ENCODE measurements at regions not wholly inside any gene's neighbourhood (a gene's known extent, or its start where the extent isn't known, plus 50 kb on each side); places are given as distances from the start of the nearest gene placed in this dataset.
"Not testable (repeated sequence)": the region's sequence is repeated elsewhere in the genome, so short reads cannot be mapped to it uniquely, and the experiment has no call there.

DNA sequence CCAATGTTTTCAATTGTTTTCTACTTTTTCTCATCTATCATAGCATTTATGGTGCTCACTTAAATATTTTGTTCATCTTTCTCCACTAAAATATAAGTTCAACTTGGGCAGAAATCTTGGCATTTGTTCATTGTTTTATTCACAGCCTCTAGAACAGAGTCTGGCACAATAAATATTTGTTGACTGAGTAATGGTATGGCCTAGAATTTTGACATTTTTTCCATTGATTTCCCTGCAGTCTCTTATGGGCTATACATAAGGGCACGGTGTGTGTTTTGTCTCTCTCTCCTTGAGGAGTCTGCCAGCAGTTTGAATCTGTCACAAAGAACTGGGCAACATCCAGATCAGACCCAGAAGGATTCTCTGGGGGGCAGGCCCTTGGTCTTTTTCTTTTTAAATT is 379.7 kb downstream of the TMEM38B start:
- H3K4me3 ChIP-seq (ENCODE audit: low read depth, low read length): no peak overlapping the region
- no peak for DNase-seq (ENCODE audit: low read depth)

DNA sequence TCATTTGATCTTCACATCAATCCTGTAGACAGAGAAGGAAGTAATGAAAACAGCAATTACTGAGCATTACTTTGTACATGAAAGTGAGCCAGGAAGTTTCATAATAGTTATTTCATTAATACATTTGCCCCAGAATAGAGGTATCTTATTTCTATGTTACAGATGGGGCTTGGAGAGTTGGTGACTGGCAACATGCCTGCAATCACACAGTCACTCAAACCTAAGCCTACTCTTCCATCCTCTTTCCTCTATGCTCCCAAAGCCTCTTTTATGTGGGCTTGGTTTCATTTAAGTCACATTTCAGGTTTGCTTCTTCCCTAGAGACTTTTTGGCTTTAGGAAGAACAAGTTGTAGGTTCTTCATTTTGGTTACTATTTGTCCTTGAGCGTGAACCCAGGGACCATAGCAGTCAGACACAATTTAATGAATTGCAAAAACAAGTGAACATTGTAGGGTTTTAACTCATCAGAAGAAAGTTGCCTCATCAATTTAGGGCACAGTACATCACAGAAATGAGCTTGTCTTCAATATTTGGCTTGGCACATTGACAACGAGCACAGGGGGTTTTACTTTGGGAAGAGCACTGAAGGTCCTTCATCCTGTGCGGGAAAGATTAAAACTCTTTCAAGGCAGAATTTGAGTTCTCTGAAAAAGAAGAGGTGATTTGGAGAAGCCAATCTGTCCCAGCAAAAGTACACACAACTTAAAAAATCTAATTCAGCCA is 381.1 kb downstream of the TMEM38B start:
- H3K4me3 ChIP-seq (ENCODE audit: low read depth, low read length): no peak overlapping the region
- DNase-seq (ENCODE audit: low read depth): peak; percentile 57

DNA sequence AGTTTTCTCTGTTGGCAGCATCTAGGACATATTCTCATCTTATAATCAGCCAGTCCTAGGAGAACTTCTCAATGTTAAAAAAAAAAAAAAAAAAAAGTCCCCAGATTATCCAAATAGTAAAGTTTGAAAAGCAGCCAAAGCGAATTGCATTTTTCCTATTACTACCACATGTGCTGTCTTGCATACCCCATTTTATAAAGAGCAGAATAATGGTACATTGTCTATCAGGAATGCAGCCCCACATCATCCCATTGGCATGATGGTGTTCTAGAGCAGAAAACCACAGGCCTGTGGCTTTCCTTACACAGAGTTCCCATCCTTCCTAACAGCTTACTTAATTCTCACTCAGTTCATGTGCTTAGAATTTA is 381.6 kb downstream of the TMEM38B start:
- no peak overlapping the region for H3K4me3 ChIP-seq (ENCODE audit: low read depth, low read length)
- DNase-seq (ENCODE audit: low read depth): peak; percentile 92

DNA sequence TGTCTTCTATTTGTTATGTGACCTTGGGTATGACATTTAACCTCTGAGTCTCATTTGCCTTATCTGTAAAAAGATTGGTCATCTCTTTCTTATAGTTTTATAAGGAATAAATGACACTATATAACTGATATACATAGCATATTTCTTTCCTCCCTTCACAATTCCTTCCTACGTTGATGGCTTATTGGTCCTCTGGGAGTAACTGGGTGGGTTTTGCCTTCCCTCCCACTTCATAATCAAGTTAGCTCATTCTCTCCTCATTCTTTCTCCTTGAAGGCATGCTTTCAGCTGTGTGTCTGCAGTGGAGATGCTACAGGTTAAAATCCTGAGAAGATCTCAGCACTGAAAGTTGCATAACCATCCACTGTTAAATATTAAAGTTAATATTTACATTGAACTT is 382.4 kb downstream of the TMEM38B start:
- no peak overlapping the region for H3K4me3 ChIP-seq (ENCODE audit: low read depth, low read length)
- DNase-seq (ENCODE audit: low read depth): no peak

DNA sequence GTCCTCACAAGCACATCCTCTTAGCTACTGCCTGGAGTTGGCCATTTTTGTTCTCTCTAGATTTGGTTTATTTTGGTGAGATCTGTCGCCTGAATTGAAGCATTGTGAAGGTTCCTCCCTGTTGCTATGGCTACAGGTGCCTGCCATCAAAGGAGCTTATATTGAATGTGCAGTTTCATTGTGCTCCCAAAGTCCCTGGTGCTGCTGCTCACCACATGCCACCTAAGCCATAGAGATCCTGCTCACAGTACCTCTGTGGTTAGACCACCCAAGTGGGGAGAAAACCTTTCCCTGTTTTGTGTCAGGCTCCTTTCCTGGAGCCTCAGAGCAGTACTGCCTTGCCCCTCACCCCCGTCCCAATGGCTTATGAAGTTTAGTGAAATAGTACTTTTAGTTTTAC is 383.4 kb downstream of the TMEM38B start:
- no peak overlapping the region for H3K4me3 ChIP-seq (ENCODE audit: low read depth, low read length)
- DNase-seq (ENCODE audit: low read depth): no peak

DNA sequence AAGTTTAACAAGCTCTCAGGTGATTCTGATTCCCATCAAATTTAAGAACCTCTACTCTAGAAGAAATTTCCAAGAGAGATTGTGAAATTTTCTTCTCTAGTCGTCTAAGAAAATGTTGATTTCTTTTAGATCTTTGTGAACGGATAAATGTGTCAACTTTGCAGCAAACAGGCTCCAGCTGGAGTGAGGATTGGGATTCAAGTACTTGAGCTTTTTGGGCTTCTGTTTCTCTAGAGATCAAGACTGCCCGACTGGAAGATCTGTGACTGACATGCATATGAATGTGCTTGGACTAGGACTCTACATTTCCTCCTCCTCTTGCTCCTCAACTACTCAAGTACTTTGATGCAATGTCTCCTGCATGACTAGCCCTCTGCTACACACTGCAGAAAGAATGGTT is 388.3 kb downstream of the TMEM38B start:
- DNase-seq (ENCODE audit: low read depth): no peak
- H3K4me3 ChIP-seq (ENCODE audit: low read depth, low read length): no peak overlapping the region

DNA sequence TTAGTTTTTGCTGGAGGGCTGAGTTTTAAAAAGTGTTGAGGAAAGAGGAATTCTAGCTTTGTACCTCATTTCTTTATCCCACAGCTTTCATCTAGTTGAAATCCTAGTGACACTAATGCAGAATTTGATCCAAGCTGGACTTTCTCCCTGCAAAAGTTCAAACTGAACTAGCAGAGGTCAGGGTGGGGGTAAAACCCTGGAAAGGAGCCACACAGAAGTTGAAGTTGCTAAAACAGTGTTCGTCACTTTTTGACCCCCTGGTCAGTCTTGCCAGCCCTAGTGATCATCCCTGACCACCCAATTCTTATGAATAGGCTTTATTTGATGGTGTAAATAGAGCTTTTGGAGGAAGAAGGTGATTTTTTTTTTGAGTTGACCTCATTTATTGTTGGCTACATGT is 390.4 kb downstream of the TMEM38B start:
- no peak for DNase-seq (ENCODE audit: low read depth)
- no peak overlapping the region for H3K4me3 ChIP-seq (ENCODE audit: low read depth, low read length)

DNA sequence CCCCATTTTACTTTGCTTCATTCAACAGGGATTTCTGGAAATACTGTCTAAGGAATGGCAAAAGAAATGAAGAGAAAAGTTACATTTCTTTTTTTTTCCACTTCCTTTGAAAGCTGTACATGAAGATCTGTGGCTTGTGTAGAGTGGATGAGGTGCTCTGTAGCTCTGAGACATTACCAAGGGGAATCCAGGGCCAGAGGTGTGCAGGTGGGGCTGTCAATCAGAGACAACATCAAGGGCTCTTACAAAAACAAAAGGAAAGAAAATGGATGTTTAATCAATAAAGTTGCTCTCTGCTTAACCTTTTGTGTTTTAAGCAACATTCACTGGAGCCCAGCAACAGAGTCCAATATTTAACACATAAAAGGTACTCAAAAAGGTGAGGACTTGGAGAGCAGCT is 391.1 kb downstream of the TMEM38B start:
- no peak overlapping the region for H3K4me3 ChIP-seq (ENCODE audit: low read depth, low read length)
- DNase-seq (ENCODE audit: low read depth): no peak

DNA sequence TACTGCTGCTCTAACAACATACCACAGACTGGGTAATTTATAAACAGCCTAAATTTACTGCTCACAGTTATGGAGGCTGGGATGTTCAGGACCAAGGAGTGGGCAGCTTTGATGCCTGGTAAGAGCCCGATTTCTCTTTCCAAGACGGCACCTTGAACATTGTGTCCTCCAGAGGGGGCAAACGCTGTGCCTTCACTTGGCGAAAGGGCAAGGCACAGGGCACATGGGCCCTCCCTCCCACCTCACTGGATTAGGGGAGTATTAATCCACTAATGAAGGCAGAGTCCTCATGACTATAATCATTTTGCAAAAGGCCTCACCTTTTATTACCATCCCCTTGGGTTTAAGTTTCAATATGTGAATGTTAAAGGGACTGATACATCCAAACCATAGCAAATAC is 397.7 kb downstream of the TMEM38B start:
- DNase-seq (ENCODE audit: low read depth): no peak
- H3K4me3 ChIP-seq (ENCODE audit: low read depth, low read length): no peak overlapping the region

DNA sequence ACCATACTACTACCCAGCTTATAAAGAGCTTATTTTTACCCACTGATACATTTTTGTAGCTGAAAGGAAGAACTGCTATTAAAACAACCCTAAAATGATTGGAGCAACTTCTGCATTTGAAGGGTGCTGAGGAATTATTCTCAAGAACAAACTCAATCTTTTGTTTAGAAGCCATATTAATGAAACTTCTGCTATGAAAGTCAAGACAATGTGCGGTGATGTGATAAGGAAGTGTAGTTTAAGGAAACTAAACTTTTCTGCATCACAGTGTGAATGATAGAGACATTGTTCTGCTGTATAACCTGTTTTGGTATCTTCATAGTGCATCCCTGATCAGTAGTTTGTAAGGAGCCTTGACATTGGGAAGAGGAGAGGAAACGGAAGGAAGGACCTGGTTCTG is 408.5 kb downstream of the TMEM38B start:
- H3K4me3 ChIP-seq (ENCODE audit: low read depth, low read length): no peak overlapping the region
- no peak for DNase-seq (ENCODE audit: low read depth)

DNA sequence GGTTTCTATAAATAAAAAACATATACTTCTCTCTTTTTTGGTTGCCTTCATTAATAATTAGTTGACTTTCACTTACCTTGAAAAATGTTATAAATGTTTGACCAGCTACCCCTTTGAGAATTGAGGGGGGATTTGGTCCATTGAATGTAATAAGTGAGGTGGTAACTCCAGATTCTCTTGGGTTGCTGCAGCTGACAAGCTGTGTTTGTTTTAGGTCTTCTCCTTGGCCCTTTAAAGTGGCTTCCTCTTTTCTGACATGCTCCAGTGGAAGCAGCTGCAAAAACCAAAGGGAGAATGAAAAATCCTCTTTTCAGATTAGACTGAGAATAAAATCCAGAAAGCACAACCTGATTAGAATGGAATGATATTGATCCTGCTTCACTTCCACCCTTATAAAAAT is 410.5 kb downstream of the TMEM38B start:
- no peak overlapping the region for H3K4me3 ChIP-seq (ENCODE audit: low read depth, low read length)

DNA sequence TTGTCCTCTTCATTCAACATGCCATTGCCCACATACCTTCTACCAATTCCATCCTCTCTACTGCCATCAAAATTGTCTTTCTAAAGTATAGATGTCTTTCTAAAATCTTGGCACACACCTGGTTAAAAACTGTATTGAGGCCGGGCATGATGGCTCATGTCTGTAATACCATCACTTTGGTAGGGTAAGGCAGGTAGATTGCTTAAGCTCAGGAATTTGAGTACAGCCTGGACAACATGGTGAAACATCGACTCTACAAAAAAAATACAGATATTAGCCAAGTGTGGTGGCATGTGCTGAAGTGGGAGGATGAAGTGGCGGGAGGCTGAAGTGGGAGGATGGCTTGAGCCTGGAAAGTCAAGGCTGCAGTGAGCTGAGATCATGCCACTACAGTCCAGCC is 412.1 kb downstream of the TMEM38B start:
- DNase-seq (ENCODE audit: low read depth): no peak
- no peak overlapping the region for H3K4me3 ChIP-seq (ENCODE audit: low read depth, low read length)

More for the DNA sequence above, 410.5 kb downstream of the TMEM38B start:
- DNase-seq (ENCODE audit: low read depth): no peak

DNA sequence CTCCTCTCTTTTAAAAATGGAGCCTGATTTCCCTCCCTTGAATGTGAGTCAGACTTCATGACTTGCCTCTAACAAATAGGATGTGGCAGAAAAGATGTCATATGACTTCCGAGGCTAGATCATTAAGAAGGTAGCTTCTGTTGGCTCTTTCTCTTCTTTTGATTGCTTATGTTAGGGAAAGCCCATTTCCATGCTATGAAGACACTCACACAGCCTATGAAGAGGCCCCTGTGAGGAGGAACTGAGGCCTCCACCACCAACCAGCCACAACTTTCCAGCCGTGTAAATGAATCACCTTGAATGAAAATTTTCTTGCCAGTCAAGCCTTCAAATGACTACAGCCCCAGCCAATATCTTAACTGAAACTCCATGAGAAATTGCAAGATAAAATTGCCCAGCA is 413.4 kb downstream of the TMEM38B start:
- no peak overlapping the region for H3K4me3 ChIP-seq (ENCODE audit: low read depth, low read length)
- DNase-seq (ENCODE audit: low read depth): no peak

DNA sequence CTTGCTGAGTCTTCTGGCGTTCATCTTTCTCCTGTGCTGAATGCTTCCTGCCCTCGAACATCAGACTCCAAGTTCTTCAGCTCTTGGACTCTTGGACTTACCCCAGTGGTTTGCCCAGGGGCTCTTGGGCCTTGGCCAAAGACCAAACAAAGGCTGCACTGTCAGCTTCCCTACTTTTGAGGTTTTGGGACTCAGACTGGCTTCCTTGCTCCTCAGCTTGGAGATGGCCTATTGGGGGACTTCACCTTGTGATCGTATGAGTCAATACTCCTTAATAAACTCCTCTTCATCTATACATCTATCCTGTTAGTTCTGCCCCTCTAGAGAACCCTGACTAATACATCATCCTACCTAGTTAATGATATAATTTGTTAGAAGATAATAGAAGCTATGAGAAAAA is 415.4 kb downstream of the TMEM38B start:
- DNase-seq (ENCODE audit: low read depth); H3K4me3 ChIP-seq (ENCODE audit: low read depth, low read length): not testable (repeated sequence)

DNA sequence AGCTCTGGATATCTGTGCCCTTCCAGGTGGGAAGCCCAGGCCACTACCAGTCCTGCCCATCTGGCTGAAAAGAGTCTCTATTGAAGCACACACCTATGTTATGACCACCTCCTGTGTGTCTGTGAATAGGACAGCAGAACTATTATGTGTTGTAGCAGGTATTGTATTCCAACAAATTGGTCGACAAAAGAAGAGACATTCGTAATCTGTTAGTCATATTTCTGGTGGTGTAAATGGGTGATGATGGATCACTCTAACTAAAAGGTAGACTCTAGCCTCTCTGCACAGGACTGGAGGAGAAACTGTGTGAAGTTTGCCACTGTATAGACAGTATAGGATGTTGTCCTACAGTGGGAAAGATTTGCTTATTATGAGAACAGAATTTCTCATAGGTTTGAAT is 416.1 kb downstream of the TMEM38B start:
- no peak overlapping the region for H3K4me3 ChIP-seq (ENCODE audit: low read depth, low read length)
- no peak for DNase-seq (ENCODE audit: low read depth)

DNA sequence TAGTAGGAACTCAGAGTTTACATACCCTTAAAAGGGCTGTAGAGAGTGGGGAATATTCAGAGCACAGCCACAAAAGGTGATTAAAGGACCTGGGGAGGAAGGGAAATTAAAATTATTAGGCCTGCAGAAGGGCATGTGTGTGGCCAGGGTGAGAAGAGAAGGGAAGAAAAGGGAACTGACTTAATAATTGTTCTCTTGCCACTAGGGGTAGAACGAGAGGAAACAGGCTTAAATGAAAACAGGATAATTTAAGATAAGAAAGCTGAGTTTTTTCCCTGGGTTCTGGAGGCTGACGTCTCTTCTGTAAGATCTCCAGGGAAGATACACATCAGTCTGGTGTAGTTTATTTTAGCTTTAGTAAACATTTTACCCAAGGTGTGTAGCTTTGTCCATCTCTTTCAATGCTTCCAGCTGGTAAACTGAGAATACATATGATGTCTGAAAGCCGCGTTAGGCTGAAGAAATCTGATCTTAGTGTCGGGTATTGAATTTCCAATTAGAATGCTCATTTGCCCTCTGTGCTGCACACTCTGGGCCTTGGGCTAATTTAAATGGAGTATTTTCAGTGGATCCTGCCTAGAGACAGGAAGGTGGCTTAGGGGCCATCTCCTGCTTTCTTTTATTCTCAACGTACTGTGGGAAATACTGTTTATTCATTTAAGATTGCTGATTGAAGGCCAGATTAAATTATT is 416.8 kb downstream of the TMEM38B start:
- no peak for DNase-seq (ENCODE audit: low read depth)
- H3K4me3 ChIP-seq (ENCODE audit: low read depth, low read length): no peak overlapping the region

DNA sequence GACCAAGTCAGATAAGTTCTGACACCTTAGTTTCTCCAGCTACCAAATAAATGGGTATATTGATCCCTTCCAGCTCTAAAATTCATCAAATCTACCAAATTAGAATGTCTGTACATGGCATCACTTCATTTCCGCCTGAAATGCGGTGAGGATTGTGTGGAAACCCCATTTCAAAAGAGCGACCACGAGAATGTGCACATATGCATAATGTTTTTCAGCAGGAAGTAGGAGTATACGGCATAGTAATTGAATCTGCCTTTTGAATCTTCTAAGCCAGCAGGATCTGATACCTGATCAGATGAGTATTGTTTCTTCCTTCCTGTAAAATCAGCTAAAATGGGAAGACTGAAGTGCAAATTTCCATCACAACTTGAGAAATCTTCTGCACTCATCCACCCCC is 418.6 kb downstream of the TMEM38B start:
- no peak for DNase-seq (ENCODE audit: low read depth)
- H3K4me3 ChIP-seq (ENCODE audit: low read depth, low read length): no peak overlapping the region

DNA sequence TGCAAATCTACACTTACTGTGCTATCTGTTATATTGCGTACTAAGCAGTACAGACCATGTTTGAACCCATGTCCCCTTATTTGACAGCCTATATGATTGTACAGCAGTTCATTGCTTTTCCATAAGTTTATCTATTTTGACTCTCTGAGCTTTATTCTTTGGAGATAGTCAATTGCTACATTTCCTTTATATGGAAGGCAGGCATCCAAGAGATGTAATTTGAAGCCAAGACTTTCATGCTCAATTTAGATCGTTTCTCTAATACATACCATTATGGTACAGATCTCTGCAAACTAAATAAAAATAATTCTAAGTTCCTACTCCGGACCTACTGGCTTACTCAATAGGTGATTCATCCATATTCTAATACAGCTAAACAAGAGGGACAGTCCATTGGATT is 424.8 kb downstream of the TMEM38B start:
- DNase-seq (ENCODE audit: low read depth): no peak

DNA sequence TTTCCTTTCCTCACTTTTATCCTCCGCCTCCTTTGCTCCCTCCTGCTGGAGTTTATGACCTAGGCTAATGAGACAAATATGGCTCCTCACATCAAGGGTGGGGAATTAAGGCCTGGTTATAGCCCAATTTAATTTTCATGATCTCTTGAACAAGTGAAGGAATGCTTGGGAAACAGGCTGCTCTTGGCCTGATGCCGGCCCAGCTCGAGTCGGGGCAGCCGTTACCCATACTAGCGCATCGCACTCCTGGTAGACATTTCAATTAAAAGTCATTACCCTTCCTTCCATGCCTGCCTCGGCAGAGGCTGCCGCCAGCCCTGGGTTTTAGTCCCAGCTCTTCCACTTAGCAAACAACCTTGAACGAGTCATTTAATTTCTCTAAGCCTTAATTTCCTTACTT is 425.7 kb downstream of the TMEM38B start:
- DNase-seq (ENCODE audit: low read depth): no peak
- no peak overlapping the region for H3K4me3 ChIP-seq (ENCODE audit: low read depth, low read length)

More for the DNA sequence above, 424.8 kb downstream of the TMEM38B start:
- H3K4me3 ChIP-seq (ENCODE audit: low read depth, low read length): no peak overlapping the region

DNA sequence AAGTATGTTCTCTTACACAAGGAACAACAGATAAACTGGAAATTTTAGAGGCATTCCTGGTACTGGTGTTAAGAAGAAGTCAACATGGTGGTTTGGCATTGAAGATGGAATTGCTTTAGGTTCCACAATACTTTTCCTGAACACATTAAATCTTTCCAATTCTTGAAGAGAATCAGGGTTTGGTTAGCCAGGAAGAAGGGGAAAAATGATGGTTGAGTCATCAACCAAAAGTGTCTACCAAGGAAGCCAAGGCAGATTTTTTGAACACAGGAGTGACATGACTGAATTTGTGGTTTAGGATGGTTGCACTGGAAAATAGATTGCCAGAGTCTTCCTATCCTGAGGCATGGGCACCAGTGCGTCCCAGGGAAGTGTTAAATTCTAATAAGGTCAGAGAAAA is 433.4 kb downstream of the TMEM38B start:
- no peak overlapping the region for H3K4me3 ChIP-seq (ENCODE audit: low read depth, low read length)
- no peak for DNase-seq (ENCODE audit: low read depth)

DNA sequence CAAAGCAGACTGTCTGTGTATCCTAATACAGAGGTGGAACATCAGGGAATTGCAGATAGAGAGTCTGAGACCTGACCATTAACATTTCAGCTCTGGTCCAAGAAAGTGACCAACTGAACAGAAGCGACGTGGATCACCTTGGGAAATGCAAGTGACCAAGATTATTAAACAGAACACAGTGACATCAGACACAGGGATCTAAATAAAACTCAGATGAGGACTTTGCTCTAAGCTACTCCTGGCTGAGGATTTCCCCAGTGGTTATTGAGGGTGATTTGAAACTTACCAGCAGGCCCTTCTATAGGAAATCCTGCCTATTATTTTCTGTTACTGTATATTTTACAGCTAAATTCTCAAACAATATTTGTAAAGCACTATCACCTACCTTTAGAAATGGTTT is 436.0 kb downstream of the TMEM38B start:
- DNase-seq (ENCODE audit: low read depth): no peak
- no peak overlapping the region for H3K4me3 ChIP-seq (ENCODE audit: low read depth, low read length)
